NCI-H1436 (cell line): ENCODE measurements at regions not wholly inside any gene's neighbourhood (a gene's known extent, or its start where the extent isn't known, plus 50 kb on each side); places are given as distances from the start of the nearest gene placed in this dataset.
A peak's percentile ranks its signal among the peaks of the same experiment; 100 is the strongest.
"Not testable (repeated sequence)": the region's sequence is repeated elsewhere in the genome, so short reads cannot be mapped to it uniquely, and the experiment has no call there.

Experiments used
- DNase-seq: peaks from one replicate; lab custom pipeline; 2025; lab: John Stamatoyannopoulos, UW

DNA sequence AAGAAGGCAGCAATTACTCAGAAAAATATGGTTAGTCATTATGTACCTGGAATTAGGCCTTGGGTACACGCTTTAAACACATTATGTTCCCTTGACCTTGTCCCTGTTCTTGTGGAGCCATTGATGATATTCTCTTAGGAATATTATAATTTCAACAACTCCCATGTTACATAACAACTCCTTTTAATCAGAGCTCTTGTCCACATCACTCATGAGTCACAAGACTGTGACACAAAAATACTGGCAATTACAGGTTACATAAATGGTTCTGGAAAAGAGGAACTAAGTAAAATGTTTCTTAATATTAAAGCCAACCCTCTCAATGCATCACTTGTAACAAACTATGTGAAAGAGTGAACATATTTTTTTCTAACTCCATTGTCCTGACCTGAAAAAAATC is 143.8 kb upstream of the PCLO start:
- no peak for DNase-seq

DNA sequence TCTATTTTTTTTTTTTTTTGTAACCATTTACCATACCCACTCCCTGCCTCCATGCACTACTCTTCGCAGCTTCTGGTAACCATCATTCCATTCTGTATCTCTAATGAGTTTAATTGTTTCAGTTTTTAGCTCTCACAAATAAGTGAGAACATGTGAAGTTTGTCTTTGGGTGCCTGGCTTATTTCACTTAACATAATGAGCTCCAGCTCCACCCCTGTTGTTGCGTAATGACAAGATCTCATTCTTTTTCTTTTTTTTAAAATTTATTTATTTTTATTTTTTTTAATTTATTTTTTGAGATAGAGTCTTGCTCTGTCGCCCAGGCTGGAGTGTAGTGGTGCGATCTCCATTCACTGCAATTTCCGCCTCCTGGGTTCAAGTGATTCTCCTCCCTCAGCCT is 142.3 kb upstream of the PCLO start:
- no peak for DNase-seq

DNA sequence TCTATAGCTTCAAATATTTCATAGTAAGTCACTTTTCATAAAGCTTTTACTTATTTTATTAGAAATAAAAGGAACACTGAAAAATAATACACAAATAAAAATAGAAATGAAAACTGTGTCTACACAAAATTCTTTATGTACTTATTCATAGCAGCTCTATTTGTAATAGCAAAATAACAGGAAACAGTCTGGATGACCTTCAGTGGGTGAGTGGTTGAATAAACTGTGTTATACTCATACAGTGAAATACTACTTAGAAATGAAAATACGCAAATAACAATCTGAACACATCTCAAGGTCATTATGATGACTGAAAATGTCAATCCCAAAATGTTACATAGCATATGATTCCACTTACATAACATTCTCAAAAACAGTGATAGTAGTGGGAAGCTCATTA is 138.7 kb upstream of the PCLO start:
- DNase-seq = no peak

DNA sequence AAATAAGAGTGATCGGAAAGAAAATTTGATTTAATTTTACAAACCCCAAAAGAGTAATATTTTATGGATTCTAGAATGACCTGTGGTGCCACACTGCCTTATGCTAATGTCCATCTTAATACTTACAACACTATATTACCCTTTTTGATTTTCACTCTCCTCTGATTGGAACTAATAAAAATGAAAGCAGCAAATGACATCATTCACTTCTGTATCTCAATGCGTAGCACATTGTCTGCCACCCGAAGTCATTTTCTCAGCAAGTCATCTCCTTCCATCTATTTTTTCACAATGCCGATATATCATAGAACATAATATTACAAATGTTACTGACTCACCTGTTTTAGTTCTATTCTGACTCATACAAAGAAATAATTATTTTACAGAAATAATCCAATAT is 127.5 kb upstream of the PCLO start:
- DNase-seq = no peak

DNA sequence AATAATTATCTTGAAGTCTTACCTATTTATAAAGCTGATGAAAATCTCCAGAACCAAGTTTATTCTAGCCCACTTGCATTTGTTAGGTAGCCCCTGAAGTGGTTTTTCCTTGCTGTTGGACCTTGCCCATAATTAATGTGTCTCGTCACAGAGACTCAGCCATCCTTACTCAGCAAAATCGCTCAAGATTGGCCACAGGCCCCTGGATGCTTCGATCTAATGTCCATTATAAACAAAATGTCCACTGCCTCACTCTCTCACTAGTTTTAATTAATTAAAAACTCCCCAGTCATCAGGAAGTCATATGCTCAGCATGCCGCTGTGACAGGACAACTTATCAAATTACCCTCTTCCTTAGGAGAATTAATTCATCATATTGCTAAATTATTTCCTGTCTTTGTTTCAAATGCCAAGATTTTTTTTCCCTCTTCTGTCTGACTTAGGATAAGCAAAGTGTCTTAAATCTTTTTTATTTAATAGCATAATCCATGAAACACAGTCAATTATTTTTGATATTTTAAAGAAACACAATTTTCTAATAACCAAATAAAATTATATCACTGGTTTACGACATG is 126.8 kb upstream of the PCLO start:
- no peak for DNase-seq

DNA sequence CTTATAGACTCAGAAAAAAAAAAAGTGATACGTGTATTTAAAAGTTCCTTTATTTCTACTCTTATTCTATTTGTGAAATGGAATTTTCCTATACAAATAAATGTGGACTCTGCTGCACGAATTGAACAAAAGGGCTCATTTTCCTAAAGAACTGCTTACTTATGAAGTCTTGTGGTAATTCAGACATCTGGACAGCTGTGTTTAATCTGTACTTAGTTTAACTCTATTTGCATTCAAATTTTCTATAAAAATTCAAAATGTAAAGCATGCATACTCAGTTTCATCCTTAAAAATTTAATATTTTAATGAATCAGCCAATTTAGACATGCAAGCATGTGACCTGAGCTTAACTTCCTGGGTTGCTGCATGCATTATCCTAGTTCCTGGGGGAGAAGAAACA is 118.0 kb upstream of the PCLO start:
- DNase-seq = no peak

DNA sequence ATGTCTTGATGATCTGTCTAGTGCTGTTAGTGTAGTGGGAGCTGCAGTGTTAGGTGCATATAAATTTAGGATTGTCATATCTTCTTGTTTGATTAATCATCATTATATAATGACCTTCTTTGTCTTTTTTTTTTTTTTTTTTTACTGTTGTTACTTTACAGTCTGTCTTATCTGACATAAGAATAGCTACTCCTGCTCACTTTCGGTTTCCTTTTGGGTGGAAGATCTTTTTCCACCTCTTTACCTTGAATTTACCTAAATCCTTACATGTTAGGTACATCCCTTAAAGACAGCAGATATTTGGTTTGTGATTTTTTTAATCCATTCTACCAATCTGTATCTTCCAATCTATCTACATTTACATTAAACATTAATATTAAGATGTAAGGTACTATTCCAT is 113.6 kb upstream of the PCLO start:
- DNase-seq = no peak

DNA sequence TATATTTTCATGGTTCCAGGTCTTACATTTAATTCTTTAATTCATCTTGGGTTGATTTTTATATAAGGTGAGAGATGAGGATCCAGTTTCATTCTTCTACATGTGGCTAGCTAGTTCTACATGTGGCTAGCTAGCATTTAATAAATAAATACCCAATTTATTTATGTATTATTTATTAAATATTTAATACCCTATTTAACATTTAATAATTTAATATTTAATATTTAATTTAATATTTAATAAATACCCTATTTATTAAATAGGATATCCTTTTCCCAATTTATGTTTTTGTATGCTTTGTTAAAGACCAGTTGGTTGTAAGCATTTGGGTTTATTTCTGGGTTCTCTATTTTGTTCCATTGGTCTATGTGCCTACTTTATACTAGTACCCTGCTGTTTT is 111.0 kb upstream of the PCLO start:
- no peak for DNase-seq

DNA sequence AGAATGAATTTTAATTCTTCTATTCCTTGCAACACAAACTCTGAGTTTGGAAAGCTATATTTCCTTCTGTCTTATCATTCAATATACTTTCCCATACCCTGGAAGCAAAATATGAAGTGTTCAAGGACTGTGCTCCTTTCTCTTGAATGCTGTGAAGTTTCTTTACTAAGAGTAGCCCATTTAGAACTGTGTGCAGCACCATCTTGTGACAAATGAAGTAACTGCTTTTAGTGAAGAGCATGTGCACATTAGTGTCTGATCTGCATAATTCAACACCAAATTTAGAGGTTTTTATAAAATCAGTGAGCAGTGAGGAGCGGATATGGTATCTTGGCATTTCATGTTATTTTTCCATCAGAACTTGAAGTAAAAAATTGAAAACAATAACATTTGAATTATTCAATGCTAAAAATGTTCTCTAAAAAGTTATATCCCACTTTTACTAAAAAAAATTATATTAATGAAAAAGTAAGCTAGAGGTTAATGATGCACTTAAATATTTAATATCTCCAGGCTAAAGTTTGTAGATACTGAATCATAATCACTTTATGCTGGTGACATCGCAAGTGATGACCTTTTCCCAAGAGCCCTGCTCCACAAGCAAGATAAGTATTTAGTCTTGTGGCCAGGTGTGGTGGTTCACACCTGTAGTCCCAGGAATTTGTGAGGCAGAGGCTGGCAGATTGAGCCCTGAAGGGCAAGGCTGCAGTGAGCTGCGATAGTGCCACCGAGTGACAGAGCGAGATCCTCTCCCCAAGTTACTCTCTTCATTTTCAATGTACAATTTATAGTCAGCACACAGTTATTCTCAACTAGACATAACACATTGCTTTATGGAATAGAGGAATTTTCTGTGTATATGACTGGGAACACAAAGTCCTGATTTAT is 108.8 kb upstream of the PCLO start:
- DNase-seq = peak; percentile 45

DNA sequence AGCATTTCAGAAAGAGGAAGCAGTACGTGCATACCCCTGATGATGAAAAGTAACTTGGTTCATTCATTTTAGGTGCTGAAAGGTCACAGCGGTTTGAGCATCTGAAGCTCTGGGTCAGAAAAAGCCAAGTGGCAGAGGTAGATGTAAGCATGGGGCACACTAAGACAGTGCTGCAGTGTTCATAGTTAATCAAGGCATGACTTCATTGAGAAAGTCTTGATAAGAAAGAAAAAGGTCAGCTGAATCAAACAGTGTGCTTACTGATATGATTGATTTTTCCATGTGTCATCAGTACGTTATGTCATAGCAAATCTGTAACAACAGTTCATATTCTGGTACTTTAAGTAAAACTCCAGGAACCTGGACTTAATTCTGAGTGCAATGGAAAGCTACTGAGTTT is 107.7 kb upstream of the PCLO start:
- no peak for DNase-seq

DNA sequence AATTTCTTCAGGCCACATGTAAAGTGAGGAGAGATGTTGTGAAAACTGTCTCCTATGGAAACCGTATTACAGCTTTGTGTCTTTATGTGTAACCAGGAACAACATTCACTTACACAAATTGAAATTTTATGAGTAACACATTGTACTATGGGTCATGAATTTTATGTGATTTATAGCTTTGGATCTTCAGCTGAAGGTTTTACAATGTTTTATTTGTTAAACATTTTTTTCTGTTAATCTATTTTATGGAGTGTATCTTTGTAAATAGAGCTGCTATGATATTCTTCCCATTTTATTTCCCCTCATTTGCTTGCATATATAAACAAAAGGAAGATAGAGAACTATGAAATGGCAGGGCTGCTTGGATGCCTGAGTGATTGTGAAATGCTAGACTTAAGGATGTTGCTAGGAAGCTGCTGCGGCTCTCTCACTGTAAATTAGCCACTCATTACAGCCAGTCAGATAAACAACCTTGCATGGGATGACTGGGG is 104.5 kb upstream of the PCLO start:
- no peak for DNase-seq

DNA sequence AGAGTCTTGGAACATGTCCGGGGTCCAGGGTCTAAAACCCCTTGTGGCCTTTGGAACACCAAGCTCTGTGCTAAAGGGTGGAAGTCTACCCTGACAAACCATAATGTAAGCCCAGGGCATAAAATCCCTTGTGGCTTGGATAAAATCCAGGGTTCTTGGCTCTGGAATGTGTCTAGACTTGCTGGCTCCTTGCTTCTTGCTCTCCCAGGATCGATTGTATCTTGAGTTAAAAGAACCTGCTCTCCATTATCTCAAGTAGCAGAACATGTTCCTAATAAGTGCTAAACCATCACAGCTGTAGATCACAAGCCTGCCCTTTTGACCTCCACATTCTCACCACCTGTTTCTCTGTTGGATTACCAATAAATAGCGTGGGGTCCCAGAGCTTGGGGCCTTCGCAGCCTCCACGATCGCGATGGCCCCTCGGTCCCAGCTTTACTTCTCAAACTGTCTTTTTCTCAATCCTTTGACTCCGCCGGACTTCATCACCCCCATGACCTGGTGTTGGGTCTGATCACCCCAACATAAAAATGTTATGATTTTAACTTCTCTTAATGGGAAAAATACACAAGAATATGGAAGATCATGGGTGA is 100.9 kb upstream of the PCLO start:
- DNase-seq = not testable (repeated sequence)

DNA sequence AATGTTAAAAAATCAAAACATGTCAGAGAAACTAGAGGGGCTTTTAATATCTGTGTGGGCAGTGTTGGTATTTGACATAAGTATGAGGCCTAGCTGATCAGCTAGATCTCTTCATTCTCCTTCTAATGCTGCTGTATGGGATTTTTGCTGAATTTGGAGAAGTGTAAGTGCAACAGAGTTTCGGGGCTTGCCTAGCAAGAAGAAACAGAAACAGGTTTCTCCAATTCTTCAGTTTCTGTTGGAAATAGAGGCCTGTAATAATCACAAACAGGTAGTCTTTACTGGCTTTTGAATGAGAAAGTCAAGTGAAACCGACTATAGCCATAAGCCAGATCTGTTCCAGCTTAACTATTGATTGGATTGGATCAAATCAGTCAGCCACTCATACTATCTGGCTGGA is 96.4 kb upstream of the PCLO start:
- DNase-seq = no peak

DNA sequence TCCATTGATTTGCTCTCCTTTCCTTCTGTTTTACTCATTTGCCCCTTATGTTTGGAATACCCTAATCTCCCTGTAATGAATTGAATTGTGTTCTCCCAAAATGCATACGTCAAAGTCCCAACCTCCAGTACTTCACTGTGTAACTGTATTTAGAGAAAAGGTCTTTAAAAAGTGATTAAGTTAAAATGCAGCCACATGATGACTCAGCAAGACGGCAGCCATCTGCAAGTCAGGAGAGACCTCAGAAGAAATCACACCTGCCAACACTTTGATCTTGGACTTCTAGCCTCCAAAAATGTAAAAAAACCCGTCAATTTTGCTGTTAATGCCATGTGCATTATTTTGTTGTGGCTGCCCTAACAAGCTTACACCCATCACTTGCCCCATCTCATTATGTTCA is 85.3 kb upstream of the PCLO start:
- no peak for DNase-seq

DNA sequence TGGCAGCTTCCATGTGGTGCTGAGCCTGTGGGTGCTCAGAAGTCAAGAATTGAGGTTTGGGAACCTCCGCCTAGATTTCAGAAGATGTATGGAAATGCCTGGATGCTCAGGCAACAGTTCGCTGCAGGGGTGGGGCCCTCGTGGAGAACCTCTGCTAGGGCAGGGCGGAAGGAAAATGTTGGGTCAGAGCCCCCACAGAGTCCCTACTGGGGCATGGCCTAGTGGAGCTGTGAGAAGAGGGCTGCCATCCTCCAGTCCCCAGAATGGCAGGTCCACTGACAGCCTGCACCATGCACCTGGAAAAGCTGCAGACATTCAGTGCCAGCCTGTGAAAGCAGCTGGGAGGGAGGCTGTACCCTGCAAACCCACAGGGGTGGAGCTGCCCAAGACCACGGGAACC is 56.5 kb upstream of the PCLO start:
- DNase-seq = not testable (repeated sequence)

DNA sequence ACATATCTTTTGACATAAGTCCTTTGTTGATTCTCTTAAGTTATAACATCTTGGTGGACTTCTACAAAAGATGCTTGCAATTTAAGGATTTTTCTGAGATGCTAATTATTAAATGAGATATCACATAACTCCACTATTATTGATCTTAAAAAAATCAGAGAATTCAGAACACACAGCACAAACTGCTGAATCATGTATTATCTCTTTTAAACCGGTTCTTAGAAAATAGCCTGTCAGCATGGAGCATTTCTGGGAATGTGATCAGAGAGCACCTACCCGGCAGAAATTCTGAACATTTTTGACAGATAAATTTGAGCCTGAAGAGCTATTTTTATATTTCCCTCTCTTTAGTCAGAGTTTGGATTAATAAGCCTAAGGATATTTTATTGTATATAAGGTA is 50.2 kb upstream of the PCLO start:
- no peak for DNase-seq
